NCI-H446 (cell line): ENCODE measurements at regions not wholly inside any gene's neighbourhood (a gene's known extent, or its start where the extent isn't known, plus 50 kb on each side); places are given as distances from the start of the nearest gene placed in this dataset.

Experiments used
- DNase-seq, 2 experiments: peaks; one replicate each; lab custom pipeline; 2025; lab: John Stamatoyannopoulos, UW

DNA sequence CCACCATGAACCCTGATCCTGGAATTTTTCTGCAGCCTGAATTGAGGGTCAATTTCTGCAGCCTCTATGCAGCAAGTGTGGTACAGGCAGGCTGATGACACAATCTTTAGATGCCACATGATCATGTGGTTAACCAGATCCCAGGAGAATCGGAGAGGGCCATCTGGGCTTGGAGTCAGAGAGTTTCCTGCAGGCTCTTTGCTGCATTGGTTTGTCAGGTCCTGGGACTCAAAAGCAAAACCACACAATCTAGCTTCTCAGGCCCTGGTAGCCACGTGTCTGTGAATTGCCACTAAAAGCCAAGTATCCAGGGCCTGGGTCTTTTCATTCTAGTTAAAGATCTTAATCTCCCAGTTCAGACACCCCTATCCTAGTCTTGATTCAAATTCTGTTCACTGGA is 464.5 kb downstream of the BCOR start:
- DNase-seq, result no peak

DNA sequence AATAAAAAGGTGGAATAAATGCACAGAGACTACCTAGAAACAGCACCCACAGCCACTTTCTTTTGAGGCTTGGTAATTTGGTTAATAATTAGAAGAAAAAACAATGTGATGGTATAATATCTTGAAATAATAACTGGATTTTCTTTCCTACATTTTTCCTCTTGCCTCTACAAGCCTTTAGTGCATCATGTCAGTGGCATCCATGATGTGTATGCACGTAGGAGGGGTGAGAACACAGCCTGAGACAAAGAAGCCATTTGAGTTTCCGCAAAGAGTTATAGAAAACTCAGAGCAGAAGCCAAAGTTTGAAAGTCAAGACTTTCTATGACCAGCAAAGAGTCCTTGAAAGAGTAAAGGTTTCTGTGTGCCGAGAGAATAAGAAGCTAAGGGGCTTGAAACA is 461.3 kb downstream of the BCOR start:
- no peak for DNase-seq

DNA sequence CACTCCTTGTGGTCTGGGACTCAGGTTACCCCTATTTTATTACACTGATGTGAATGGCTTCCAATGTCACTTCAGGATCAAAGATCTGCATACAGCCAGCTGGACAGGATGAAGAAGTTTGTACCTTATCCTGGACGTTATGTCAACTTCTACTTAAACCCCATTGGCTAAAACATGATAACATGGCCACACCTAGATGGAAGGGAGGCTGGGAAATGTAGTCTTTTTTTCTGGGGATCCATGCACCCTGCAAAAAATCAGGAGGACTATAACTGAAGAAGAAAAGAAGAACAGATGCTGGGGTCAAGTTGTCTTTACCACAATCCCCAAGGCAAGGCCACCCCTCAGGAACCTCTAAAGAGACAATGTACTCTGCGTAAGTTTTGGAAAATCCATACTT is 459.2 kb downstream of the BCOR start:
- DNase-seq, result no peak

DNA sequence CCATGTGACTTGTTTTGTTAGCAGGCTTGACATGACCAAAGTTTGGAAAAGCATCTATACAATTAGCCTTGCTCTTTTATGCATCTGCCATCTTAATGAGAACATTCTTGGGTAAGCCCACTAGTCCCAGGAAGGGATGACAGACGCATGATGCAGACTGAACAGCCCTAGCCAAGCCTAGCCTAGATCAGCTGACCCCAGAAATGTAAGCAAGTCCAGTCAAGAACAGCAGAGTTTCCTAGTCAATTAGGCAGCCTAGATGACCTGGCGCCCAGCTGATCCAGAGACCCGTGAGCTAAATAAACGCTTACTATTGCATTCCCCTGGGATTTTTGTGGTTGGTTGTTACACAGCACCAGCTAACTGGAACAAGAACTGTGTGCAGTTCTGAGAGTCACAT is 457.9 kb downstream of the BCOR start:
- DNase-seq, result no peak

DNA sequence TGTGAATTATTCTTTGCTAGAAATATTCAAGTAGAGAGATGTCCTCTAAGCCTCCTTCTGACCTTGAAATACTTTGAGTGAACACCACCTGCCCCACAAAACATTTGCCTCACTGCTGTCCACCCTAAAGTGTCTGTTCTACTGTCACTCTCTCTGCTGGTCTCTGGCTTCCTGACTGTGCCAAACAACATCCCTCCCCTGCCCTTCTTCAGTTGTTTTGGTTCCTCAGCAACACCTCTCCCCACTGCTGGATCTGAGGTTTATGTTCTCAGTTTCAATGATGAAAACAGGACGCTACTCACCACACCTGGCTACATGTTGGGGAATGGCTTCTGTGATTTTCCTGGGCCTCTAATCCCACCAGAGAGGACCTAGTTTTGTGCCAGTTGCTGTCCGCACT is 456.9 kb downstream of the BCOR start:
- DNase-seq, result no peak

DNA sequence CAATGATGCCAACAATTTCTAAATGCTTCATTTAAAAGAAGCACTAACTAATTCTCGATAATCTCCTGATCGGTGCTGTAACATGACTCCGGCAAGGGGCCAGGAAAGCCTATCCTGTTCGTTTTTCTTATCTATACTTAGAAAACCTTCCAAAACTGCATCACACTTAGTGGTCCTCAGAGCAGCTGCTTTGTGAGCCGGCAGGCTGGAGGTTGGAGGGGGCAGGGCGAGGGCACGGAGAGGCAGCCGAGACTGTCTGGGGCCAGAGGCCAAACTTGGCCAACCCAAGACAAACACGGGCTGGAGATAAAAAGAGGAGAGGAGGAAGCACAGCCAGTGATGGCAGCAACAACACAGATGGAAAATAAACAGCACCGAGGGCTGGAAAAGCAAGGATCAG is 455.7 kb downstream of the BCOR start:
- no peak for DNase-seq

DNA sequence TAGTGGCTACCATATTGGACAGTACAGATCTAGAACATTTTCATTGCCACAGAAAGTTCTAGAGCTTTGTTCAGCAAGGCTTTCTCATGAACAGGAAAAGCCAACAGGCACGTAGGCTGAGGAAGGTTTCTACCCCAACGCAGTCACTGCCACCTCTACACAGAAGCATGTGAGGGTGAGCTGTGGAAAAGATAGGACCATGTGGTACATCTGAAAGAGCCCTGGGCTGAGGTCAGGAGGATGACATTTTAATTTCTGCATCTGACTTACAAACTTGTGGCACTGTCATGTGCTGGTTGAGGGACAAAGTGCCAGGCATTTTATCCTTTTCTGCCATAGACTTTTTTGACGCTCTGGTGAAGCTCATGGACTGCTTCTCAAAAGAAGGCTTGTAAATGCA is 454.2 kb downstream of the BCOR start:
- DNase-seq, result no peak

DNA sequence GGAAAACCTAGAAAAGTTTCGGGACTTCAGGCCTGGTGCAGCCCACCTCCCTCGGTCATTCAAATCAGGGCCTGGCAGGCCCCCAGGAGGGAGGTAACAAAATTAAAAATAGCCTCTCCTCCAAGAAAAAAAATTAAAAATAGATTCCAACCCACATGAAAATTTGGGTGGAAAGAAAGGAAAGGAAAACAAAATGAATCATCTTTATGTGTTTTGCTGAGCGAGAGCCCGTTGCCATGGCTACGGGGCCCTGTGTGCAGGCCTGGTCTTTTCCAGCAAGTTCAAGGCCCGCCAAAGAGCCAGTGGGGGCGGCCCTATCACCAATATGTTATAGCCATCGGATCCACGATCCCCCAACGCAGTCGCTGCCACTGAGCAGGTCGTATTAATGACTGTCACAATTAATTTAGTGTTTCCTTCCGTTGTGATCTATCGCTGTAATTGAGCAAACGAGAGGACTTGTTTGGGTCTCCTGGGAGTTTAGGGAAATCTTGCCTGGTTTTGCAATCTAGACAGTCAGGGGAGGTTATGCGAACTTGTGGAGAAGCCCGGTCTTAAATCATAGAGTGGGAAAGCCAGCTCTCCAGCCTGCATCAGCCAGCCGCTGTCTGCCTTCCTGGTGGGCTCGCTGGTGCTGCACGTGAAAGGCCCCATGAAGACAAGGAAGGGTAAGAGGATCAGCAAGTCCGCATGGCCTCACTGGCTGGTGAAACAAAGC is 452.4 kb downstream of the BCOR start:
- peak in 1 of 2 experiments; percentile 53 for DNase-seq

DNA sequence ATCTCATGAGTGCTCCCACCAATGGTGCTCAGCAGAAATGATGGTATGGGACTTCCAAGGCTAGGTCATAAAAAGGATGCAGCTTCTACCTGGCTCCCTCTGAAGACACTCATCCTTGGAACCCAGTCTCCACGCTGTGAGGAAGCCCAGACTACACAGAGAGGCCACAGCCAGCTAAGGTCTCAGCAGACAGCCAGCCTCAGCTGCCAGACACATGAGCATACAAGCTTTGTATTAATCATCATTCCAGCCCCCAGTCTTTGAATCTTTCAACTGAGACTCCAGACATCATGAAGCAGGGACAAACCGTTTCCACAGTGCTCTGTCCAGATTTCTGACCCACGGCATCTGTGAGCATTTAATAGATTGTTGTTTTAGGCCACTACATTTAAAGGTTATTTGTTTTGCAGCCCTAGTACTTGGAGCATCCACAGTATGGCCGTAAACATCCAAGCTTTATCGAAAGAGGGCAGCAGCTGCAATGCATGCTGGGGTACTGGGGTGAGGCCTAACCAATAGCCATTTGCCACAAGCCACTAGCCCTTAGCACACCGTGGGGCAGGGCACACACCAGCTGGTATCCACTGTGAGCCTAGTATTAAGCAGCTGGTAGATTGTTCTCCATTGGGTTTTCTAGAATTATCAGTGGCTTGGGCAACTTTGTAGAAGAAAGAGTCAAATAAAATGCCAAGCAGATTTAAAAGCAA is 449.1 kb downstream of the BCOR start:
- DNase-seq, result no peak

DNA sequence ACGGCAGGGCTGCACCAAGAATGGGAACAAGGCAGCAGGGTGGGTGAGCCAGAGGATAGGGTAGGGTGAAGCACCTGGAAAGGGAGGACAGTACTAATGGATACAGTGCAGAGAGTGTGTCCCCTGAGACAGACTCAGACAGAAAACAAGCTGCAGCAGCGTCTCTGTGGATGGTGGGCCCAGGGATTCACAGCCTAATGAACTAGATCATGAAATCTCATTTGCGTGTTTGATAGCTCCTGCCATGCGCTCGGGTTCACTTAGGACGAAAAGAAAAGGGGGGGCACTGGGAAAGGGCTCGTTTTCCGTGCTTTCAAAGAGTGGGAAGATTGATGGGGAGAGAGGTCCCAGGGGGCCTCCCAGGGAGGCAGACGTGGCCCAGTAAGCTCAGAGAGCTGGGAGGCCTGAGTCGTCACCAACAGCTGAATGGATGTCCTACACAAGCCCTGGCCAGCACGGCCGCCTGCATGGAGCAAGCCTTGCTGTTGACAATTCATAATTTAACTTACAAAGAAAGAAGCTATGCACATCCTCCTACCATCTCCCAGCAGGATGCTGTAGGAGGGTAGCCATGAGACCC is 446.9 kb downstream of the BCOR start:
- DNase-seq, result no peak

DNA sequence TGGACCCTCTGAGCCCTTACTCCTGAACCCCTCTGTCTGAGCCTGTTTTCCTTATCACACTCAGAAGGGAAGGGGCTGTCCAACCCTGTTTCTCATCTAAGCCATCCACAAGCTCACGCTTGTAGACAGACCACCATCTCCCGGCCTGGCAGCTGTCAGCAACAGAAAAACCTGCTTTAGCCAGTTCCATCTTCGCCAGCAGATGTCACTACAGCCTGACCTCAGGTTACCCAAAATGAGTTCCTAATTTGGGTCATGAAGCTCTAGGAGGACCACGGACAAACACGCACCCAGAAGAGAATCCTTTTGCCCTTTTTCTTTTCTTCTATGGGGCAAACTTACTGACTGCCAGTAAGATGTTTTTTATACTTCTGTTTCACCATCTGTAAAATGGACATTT is 445.4 kb downstream of the BCOR start:
- DNase-seq, result peak in 1 of 2 experiments; percentile 1

DNA sequence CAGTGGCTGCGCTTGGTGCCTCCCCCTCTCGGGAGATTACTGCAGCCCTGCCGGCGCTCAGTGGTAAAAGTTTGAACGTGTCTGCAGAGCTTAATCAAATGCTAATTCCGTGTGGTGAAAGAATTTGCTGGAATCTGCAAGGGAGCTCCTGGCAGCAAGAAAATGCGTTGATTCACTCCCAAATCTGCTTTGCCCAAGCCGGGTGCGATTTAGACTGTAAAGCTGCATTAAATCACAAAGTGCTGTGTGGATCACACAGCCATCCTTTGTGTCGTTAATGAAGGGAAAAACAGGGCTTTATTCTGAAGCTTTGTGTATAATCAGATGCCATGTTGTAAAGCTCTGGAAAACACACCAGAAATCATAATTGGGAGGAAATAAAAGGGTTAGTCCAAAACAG is 444.1 kb downstream of the BCOR start:
- DNase-seq, result no peak

DNA sequence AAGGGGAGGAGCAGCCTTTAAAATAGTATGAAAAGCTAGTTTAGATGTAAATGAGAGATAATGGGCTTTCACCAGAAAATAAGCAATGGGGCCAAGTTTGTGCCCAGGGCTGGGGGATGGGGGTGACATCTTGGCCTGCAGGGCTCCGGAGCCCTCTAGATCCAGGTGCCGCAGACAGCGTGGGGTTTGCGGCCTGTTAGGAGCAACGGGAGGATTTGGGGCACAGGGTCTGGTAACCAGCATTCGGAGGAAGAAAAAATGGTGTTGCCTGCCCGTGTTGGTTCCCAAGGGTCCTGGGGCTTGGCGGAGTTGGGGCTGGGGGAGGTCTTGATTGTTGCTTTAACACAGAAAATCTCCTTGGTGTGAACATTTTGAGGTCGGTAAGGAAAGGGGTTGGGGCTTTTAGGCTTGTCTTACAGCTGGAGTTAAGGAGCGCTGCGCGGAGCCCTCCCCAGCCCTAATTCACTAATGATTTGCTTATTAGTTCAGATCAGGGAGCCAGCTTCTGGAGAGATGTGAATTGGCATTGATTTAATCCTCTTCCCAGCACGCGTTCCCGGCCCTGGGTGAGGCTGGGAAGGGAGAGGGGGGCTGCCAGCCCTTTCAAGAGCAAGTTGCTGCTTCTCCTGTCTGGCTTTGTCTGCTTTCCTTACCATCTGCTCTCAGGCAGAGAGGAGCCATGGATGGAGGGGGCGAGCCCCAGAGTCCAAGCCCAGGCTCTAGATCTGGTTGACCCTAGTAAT is 443.4 kb downstream of the BCOR start:
- DNase-seq, result peak in 1 of 2 experiments; percentile 33

DNA sequence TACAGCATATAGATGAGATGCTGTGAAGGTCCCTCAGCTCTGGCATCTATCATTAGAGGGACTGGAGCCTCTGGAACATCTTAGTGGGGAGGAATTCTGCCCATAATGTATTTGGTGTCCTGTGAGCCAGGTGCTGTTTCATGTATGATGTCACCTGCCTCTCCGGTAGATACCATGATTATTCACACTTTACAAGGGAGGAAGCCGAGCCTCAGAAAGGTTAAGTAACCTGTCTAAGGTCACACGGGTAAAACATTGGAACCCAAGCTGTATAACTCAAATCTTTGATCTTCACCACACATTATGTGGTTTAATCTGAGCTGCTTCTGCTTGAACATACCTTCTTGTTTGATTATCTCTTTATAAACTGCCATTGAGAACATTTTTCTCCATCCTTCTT is 442.8 kb downstream of the BCOR start:
- DNase-seq, result no peak

DNA sequence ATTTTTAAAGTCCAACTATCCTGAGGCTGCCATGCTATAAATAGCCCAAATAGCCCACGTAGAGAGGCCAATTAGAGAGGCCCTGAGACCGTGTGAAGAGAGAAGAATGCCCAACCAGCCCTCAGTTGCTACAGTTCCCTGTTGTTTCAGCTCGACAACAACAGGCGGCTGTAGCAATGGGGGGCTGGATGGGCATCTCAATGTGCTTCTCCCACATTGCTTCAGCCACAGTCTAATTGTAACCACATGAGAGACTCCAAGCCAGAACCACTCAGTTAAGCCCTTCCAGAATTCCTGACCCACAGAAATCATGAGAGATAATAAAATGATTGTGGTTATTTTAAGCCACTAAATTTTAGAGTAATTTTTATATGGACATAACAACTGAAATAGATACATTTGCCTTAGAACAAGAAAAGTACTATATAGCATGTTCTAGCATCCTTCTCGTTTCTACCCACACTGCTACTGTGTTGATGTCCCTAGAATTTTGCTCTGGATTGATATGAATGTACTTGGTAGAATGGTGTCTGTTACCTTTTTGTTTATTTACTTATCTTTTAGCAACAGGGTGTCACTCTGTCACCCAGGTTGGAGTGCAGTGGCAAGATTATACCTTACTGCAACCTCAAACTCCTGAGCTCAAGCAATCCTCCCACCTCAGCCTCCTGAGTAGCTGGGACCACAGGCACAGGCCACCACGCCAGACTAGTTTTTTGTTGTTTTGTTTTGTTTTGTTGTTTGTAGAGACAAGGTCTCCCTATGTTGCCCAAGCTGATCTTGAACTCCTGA is 436.4 kb downstream of the BCOR start:
- no peak for DNase-seq

DNA sequence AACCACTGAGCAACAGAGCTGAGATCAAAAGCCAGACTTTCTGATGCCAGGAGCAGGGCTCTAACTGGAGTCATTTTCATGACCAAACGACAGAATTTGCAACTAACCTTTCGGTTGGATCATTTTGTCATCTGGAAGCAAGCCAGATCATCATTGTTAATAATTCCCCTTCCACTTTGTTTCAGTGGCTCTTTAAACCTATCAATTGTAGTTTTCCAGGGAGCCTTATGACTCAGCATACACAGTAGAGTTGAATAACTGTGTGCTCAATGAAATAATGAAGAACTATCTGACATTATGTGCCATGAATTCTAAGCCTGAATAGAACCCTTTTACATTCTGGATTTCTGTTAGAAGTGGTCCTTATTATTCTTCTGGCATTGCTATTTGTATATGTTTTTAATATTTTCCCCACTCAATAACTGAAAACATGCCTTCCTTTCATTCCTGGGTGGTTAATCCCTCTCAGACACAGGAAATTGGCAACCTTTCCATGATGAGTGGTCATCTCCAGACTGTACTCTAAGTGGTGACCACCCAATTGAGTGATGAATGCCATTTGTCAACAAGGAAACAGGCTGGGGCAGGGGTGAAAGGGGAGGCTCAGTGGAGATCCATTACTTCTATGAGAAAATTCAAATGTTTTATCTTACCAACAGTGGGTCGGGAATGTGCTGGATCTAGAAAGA is 431.8 kb downstream of the BCOR start:
- DNase-seq, result no peak

DNA sequence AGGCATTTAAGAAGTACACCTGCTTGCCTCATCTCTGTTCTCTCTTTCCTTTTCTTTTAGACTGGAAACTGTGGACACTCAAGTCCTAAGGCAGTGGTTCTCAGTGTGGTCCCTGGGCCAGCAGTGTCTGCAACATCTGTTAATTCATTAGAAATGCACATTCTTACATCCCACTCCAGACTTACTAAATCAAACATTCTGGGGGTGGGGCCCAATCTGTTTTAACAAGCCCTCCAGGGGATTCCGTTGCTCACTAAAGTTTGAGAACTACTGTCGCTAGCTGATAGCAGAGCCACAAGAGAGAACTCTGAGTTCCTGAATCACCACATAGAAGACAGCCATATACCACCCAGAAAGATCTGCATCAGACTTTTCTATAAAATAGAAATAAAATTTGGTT is 430.6 kb downstream of the BCOR start:
- DNase-seq, result no peak

DNA sequence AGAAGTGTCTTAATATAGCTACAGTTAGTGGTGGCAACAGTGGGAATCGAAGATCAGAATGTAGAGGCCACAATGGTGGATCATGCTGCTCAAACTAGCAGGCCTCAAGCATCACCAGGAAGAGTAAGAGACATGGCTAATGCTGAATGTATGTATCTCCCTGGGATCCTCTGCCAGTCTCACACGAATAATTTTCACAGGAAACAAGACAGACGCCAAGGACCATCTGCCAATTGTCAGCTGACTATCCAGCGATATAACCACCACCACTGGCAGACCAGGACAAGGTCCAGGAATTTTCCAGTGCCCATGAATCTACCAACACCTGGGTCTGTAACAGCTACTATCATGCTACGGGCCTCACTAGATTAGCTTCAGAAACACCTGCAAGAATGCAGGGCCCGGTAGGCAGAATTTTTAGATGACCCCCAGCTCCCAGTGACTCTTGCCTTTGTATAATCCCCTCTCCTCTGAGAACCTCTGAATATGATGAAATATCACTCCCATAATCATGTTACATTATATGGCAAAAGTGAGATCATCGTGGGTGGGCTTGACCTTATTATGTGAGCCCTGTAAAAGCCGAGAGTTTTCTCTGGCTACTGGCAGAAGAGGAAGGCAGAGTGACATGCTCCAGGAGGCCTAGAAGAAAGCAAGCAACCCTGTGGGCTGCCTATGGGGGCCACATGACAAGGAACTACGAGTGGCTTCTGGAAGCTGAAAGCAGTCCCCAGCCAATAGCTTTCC is 429.8 kb downstream of the BCOR start:
- peak in 1 of 2 experiments; percentile 3 for DNase-seq

DNA sequence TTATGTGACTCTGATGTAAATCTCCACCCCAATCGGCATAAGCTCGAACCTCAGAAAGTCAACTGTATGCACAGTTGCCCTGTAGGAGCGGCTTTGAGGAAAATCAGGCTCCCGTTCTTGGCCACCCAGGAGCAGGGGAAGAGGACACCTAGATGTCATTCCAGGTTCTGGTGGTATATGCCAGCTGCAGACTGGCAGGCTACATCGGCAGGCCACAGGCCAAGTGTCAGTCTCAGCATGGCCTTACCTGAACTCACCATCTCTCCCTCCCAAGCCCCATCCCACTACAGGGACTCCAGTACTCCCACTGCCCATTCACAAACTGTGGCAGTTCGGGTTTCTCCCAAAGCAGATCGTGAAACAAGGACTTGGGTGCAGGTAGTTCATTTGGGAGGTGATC is 428.1 kb downstream of the BCOR start:
- no peak for DNase-seq

DNA sequence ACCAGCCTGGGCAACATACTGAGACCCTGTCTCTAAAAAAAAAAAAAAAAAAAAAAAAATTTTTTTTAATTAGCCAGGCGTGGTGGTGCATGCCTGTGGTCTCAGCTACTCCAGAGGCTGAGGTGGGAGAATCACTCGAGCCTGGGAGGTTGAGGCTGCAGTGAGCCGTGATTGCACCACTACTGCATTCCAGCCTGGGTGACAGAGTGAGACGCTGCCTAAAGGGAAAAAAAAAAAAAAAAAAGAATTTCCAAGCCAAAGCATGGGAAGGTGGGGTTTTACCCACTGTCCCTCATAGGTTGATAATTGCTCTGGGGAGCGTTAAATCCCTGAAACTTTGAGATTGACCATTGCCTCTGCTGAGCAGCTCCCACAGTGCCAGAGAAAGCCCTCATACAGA is 427.5 kb downstream of the BCOR start:
- DNase-seq, result no peak

DNA sequence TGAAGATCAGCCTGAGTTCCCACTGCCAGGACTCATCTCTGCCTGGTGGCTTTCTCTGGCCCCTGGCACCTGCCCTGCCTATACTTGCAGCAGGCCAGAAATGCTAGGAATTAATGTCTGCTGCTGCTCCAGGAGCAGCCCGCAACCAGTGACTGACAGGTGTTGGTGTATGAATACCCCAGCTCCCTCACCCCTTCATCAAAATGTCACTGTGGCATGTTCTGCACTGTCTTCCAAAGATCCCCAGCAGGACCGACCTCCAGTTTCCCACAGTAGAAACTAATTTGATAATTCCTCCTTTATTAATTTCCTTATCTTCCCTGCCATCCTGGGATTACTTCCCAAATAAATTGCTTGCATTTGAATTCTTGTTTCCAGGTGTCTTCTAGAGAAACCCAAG is 425.4 kb downstream of the BCOR start:
- no peak for DNase-seq
